ENCODE measurements at regions not wholly inside any gene's neighbourhood (a gene's known extent, or its start where the extent isn't known, plus 50 kb on each side); places are given as distances from the start of the nearest gene placed in this dataset.
"Not testable (repeated sequence)": the region's sequence is repeated elsewhere in the genome, so short reads cannot be mapped to it uniquely, and the experiment has no call there.

GRCh38 chr2:13308989-13309388 lies 592.3 kb downstream of the TRIB2 start:
- Histone ChIP-seq H3K27me3 (no peaks in the 10 kb centered on the region), H3K9me3 (peaks cover 0 to 4% (median 0%) of the 10 kb centered on the region in 3 donors), H3K4me3 (no peak overlapping the region), H3K4me1 (no peaks in the 10 kb centered on the region), H3K36me3 (no peaks in the 10 kb centered on the region), H3K27ac (no peak overlapping the region)
- no peak for TF ChIP-seq CTCF (IDR thresholded peaks at IDR 0.05)
- DNase-seq: no peak
- intact Hi-C loops (cut with DNase I; ENCODE audit: low total_unique reads): no loop called here

DNA sequence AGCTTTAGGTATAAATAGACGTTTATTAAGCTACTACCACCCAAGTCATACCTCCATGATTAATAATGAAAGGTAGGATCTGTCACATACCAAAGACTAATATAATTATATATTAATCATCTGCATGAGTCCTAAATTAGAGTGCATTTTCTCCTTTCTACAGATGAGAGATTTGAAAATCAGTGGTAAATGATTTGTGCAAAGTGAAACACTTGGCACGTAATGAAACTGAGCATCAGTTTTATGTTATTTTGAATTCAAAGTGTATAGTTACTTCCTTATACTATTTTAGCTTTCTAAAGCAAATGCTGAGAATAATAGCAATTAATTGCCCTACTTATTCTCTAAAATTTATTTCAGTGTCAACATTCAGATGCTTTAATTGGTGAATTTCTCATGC lies 615.3 kb downstream of the TRIB2 start:
- Histone ChIP-seq H3K4me3 (no peak overlapping the region), H3K4me1 (no peaks in the 10 kb centered on the region), H3K9me3 (no peaks in the 10 kb centered on the region), H3K36me3 (no peaks in the 10 kb centered on the region), H3K27me3 (no peaks in the 10 kb centered on the region), H3K27ac (no peak overlapping the region)
- DNase-seq: no peak
- intact Hi-C loops (cut with DNase I; ENCODE audit: low total_unique reads): no loop called here
- no peak for TF ChIP-seq CTCF (IDR thresholded peaks at IDR 0.05)

DNA sequence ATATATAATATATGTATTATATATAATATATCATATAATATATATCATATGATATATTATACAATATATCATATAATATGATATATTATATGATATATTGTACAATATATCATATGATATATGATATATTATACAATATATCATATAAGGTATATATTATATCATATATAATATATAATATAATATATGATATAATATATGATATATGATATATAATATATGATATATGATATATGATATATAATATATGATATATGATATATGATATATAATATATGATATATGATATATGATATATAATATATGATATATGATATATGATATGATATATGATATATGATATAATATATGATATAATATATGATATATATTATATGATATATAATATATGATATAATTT lies 617.3 kb downstream of the TRIB2 start:
- H3K36me3 ChIP-seq; H3K4me1 ChIP-seq; H3K9me3 ChIP-seq; H3K27me3 ChIP-seq; H3K27ac ChIP-seq; DNase-seq; H3K4me3 ChIP-seq; intact Hi-C loops (cut with DNase I; ENCODE audit: low total_unique reads): not testable (repeated sequence)

GRCh38 chr2:13334545-13334944 lies 617.8 kb downstream of the TRIB2 start:
- Histone ChIP-seq H3K4me1 (no peaks in the 10 kb centered on the region), H3K9me3 (no peaks in the 10 kb centered on the region), H3K4me3 (no peak overlapping the region), H3K27ac (no peak overlapping the region), H3K36me3 (no peaks in the 10 kb centered on the region), H3K27me3 (no peaks in the 10 kb centered on the region)
- intact Hi-C loops (cut with DNase I; ENCODE audit: low total_unique reads): no loop called here
- TF ChIP-seq CTCF (IDR thresholded peaks at IDR 0.05): no peak
- DNase-seq: no peak

DNA sequence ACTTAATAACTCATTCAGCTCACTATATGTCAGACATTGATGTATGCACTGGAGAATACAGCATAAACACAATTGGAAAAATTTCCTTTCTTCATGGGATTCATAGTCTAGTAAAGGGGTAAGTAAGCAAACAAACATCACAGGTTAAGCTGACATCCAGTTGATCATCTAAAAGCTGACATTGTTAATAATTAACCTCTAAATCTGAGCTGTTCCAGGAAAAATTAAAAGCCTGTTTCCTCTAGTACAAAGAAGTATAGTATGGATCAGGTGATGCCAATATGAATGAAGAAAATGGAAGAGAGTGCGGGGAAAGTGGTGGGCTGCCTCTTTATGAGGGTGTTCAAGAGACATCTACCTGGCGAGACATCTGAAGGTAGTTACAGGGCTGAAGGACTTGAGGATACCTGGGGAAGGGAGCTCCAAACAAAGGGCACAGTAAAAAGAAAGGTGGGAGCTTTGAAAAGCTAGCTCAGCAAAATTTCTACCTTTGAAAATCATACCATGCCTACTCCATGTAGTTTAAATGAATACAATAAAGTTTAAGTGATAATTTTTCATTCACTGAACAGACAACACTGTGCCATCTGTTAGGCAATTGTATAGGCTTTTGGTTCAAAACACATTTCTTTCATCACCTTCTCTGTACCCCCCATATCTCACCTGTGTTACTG lies 619.3 kb downstream of the TRIB2 start:
- H3K27me3 ChIP-seq: no peaks in the 10 kb centered on the region
- no peak overlapping the region for H3K27ac ChIP-seq
- no peak for TF ChIP-seq CTCF (IDR thresholded peaks at IDR 0.05)
- no peak for DNase-seq
- H3K4me1 ChIP-seq: no peaks in the 10 kb centered on the region
- no peaks in the 10 kb centered on the region for H3K36me3 ChIP-seq
- no peaks in the 10 kb centered on the region for H3K9me3 ChIP-seq
- intact Hi-C loops (cut with DNase I; ENCODE audit: low total_unique reads): no loop called here
- no peak overlapping the region for H3K4me3 ChIP-seq

- DNase-seq: no peak
- no peaks in the 10 kb centered on the region for H3K9me3 ChIP-seq
- intact Hi-C loops (cut with DNase I; ENCODE audit: low total_unique reads): no loop called here
- no peaks in the 10 kb centered on the region for H3K36me3 ChIP-seq
- H3K27ac ChIP-seq: no peak overlapping the region
- no peak overlapping the region for H3K4me3 ChIP-seq
- H3K27me3 ChIP-seq: no peaks in the 10 kb centered on the region
- TF ChIP-seq CTCF (IDR thresholded peaks at IDR 0.05): no peak
- no peaks in the 10 kb centered on the region for H3K4me1 ChIP-seq
Measured at GRCh38 chr2:13351068-13351467, 634.3 kb downstream of the TRIB2 start.

Data from tibial artery (tissue), 4 donors.